G401 (cell line): ENCODE measurements at regions not wholly inside any gene's neighbourhood (a gene's known extent, or its start where the extent isn't known, plus 50 kb on each side); places are given as distances from the start of the nearest gene placed in this dataset.
A peak's percentile ranks its signal among the peaks of the same experiment; 100 is the strongest.

Source experiments
- DNase-seq: peaks from one replicate; pipeline ENCODE4 v3.0.0-alpha.2; 2015; ENCODE audit warnings: low spot score
- in situ Hi-C: cut with HindIII; loops from 2 replicates; pipeline ENCODE4 v1.10.0; 2016; ENCODE audit warnings: low sequenced_read_pairs, mixed read lengths

DNA sequence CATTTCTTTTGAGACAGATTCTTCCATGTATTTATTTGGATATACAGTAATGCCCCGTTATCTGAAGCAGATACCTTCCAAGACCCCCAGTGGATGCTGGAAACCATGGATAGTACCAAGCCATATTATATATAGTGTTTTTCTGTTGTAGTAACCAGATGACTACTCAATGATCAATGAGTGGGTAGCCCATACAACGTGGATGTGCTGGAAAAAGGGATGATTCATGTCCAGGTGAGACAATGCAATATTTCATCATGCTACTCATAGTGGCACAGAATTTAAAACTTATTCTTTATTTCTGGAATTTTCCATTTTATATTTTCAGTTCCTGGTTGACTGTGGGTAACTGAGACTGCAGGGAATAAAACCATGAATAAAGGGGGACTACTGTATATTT is 427.5 kb downstream of the METTL15 start:
- in situ Hi-C loops, result no loop called here
- DNase-seq, result no peak

DNA sequence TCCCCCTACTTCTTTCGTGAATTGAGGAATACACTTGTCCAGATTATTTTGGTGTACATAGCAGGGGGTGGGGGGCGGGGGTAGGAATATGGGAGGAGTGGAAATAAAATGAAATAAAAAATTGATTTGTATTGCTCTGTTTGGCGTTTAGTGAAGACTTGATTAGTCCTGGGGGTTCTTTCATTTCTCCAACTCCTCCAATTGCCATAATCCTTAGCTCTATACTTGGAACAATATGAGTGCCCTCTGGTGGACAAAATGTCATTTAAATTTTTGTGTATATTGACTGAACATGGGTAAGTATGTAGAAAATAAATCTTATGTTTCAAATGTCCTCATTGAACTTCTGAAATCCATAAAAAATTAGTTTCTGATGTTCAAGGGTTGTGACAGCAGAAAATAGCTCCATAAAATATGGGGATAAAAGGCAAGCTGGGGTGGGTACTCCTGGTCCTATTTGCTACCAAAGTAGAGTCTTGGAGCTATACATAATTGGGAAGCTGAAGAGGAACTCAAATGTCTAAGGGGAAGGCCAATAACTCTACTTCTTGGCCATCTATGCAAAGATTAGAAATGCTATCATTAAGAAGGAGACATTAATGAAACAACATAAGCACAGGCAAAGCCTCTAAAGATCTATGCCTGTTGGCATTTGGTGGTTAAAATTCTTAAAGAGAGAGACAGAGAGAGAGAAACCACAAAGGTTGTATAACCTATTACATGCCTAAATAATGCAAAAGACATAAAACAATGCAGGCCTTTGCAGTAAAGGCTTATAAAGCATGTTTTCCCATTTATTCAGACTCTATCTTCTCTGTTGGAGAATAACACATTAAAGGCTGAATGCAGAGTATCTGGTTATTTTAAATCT is 421.6 kb downstream of the METTL15 start:
- peak; percentile 85 for DNase-seq
- in situ Hi-C loops, result no loop called here

DNA sequence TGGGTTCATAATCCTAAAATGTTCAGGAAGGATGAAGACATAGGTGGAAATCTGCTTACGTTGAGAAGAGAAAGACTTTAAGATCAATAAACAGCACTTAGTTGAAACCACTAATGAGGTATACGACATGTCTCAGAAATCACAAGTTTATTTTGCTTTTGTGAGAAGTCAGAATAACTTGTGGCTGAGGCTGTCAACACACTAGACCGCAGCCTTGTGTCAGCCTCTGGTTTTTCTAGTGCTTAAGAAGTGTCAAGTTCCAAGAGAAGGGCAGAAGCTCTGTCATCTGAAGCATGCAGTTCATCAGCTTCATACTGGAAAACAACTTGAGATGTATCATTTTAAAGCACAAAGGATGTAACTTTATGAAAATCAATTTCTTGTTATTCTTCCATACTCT is 420.9 kb downstream of the METTL15 start:
- in situ Hi-C loops, result no loop called here
- DNase-seq, result peak; percentile 8

DNA sequence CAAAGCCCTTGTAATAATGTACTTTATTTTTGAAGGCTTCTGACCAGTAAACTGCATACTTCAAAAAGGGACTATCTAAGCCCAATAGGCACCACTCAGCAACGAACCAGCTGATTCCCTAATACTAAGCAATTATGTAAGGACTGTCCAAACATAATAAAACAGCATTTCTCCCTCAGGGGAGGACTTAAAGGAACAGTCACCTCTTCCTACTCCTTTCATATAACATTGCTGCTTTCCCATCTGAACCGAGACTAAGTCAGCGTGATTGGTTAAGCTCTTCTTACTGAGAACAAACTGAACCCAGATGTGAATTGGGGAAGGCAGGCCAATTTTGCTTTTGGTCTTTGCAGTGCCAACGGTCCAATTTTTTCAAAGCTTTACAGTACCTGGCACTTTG is 420.0 kb downstream of the METTL15 start:
- in situ Hi-C loops, result no loop called here
- DNase-seq, result no peak

DNA sequence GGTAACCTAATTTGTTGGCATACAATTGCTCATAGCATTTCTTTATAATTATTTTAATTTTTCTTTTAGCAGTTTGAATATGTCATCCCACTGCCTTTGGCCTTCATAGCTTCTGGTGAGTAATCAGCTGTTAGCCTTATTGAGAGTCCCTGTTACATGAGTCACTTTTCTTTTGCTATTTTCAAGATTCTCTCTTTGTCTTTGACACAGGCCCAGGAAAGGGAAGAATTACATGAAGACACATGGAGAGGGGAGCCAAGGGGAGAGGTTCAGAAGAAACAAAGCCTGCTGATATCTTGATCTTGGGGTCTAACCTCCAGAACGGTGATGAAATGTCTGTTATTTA is 418.2 kb downstream of the METTL15 start:
- no peak for DNase-seq
- in situ Hi-C loops, result no loop called here

DNA sequence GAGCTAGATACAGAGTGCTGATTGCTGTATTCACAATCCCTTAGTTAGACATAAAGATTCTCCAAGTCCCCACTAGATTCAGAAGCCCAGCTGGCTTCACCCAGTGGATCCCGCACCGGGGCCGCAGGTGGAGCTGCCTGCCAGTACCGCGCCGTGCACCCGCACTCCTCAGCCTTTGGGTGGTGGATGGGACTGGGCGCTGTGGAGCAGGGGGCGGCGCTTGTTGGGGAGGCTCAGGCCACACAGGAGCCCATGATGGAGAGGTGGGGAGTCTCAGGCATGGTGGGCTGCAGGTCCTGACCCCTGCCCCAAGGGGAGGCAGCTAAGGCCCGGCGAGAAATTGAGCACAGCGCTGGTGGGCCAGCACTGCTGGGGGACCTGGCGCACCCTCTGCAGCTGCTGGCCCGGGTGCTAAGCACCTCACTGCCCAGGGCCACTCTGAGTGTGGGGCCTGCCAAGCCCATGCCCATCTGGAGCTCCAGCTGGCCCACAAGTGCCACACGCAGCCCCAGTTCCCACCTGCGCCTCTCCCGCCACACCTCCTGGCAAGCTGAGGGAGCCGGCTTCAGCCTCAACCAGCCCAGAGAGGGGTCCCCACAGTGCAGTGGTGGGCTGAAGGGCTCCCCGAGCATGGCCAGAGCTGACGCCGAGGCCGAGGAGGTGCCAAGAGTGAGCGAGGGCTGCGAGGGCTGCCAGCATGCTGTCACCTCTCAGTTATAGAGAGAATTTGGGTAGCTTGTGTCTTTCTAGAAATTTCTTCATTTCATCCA is 417.6 kb downstream of the METTL15 start:
- in situ Hi-C loops, result no loop called here
- DNase-seq, result no peak

DNA sequence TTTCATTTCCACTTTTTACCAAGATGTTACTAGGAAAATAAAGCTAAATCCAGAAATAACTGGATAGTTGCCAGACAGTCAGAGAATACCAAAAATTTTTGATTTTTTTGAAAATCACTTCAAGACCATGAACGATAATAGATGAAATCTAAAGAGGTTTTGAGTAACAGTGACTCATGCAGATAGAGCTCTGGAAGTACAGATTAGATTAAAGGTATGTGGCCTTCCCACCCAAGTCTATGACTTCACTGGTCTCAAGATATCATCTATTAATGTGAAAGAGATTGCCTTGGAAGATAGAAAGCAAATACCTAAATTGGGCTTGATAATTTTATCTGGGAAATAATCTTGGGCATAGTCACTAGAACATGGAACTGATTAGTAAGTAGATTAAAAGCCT is 415.9 kb downstream of the METTL15 start:
- in situ Hi-C loops, result no loop called here
- no peak for DNase-seq

DNA sequence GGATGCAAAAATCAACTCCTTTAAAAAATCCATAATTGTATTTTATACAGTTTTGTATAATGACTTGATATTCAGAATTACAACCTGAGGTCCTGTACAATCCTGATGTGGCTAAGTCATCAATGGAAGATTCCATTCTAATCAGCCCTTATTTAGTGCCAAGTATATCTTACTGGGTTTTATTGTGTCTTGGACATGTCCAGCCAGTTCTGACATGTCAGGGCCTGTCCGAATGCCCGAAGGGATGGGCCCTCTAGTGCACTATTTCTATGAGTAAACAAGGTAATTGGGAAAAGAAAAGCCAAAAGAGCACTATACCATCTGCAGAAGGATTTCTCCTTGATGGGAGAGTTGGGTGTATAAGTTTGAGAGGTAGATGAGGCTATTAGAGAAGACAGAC is 412.9 kb downstream of the METTL15 start:
- in situ Hi-C loops, result no loop called here

DNA sequence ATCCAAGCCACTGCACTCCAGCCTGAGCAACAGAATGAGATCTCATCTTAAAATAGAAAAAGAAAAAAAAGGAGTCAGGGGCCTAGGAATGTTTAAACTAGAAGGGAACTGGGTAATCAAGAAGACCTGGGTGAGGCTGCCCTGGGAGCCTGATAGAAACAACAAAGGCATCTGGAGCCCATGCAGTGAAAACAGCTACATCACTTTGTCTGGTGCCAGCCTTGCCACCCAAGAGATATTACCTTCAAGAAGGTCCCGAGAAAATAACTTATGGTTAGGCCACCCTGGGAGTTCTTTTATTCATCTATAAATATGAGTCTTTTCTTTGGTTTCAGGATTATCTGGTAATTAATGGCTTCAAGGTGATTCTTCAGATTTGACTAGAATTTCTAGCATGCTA is 412.1 kb downstream of the METTL15 start:
- in situ Hi-C loops, result no loop called here
- DNase-seq, result no peak

More for the DNA sequence above, 412.9 kb downstream of the METTL15 start:
- no peak for DNase-seq

DNA sequence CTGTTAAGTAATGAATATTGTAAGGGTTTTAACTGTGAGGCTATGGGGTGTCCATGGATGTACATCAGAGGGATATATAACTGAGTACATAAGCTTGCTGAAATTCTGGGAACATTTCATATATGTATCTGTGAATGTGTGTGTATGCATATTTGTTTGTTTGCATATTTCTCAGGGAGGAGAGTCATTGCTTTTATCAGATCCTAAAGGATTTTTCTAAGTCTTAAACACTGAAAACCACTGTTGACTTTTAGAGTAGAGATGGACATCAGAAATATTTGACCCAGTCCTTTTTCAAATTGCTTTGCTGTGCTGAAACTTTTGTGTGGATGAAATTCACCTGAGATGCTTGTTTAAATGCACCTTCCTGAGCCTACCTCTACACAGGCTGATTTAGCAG is 410.6 kb downstream of the METTL15 start:
- DNase-seq, result no peak
- in situ Hi-C loops, result no loop called here

DNA sequence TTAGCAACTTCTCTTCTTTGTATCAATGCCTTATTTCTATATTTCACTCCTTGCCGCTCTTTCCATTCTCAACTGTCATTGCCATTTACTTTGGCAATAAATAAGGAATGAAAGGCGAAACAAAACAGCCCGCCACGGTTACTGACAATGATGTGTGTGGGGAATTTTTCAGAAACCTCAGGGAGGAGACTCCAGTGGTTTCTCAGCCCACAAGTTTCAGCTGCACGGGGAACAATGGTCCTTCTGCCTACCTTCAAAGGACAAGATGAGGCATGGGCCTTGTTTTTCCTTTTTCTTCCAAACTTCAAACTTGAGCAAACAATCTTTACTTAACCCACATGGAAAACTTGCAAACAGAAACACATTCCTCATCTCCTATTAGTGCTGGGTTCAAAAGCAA is 409.4 kb downstream of the METTL15 start:
- in situ Hi-C loops, result no loop called here
- DNase-seq, result no peak

DNA sequence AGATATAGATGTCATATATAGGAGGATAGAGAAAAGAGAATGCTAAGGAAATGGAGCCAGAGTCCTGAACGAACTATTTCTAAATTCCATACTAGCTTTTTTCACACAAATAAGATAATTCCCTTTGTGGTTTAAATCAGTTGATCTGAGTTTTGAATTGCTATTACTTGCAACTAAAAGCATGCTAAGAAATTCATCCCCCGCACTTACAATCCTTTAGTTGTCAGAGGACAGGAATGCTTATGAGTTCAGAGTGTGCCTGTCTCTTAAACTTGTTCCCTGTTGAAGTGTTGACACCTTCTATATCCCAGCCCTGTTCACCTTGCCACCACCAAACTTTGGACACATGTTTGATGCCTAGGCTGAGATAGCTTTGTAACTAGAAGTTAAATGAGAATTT is 406.2 kb downstream of the METTL15 start:
- DNase-seq, result no peak
- in situ Hi-C loops, result no loop called here

DNA sequence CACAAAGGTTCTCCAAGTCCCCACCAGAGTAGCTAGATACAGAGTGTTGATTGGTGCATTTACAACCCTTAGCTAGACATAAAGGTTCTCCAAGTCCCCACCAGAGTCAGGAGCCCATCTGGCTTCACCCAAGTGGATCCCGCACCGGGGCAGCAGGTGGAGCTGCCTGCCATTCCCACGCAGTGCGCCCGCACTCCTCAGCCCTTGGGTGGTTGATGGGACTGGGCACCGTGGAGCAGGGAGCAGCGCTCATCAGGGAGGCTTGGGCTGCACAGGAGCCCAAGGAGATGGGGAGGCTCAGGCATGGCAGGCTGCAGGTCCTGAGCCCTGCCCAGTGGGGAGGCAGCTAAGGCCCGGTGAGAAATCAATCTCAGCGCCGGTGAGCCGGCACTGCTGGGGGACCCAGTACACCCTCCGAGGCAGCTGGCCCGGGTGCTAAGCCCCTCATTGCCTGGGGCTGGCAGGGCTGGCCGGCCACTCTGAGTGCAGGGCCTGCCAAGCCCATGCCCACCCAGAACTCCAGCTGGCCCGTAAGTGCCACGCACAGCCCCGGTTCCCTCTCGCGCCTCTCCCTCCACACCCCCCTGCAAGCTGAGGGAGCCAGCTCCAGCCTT is 404.1 kb downstream of the METTL15 start:
- in situ Hi-C loops, result no loop called here
- no peak for DNase-seq

DNA sequence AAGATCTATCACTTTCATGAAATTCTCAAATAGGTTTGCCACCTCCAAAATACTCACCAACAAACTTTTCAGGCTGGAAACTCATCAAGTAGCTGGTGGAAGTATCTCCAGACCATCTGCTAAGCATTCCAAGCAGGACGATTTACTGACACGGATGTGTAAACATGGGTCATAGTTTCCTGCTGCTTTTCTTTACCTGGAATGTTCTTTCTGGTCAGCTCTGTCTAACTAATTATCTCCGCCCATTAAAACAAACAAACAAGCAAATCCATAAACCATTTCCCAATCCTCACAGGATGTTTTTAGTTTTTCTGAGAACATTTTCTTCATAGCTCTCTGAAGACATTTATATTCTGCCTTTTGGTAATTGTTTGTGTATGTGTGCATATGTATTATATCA is 397.0 kb downstream of the METTL15 start:
- no peak for DNase-seq
- in situ Hi-C loops, result no loop called here

DNA sequence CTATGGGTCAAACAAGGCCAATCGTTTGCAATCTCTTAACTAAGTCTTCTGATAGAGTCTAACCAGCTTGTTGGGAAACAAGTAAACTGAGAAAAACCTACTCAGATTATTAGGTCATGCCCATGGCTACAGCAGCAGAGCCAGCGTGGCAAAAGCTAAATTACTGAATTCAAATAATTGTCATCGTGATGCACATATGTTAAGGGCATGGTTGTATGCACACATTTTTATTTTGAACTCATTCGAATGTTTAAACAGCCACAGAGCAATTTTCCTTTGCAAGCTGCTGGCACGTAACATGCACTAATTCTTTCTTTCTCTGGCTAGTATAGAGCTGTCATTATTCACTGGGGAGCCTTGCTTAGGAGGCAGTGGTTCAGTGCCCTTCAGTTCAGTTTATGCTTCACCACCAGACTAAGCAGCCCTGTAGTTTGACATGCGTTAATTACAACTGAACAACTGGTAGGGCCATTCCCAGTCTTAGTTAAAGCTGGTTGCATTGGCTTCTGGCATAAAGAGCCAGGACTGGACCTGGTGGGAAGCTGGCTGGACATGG is 396.4 kb downstream of the METTL15 start:
- no peak for DNase-seq
- in situ Hi-C loops, result no loop called here

DNA sequence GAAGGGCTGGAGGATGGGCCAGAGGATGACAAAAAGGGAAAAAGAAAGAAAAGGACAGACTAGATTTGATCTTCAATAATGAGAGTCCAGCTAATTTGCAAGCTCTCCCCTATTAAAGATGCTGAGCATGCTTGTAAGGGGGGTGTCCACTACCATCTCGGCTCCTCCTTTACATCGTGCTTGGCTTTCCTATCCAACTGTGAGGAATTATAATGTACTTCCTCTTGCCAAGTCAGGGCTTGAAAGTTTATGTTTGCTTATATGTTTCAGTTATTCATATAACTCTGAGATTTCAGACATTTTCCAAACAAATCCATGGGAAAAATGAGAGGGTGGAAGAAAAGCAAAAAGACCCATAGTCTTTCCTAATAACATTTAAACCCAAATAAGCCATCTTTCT is 387.1 kb downstream of the METTL15 start:
- no peak for DNase-seq
- in situ Hi-C loops, result no loop called here

DNA sequence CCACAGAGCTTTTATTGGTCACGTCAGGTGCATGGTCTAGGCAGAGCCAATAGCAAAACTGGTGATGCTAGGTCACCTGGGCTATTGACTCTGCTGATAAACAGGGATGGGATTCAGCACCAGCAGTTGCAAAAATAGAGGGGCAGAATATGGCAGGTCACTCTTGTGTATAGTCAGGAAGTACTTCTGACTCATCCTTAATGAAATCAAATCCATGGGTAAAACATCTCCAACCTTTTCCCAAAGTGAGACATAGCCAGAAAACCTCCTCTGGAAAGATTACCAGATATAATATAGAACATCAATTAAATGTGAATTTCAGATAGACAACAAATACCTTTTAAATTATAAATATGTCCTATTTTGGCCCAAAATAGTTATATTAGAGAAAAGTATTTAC is 383.2 kb downstream of the METTL15 start:
- no peak for DNase-seq
- in situ Hi-C loops, result no loop called here

DNA sequence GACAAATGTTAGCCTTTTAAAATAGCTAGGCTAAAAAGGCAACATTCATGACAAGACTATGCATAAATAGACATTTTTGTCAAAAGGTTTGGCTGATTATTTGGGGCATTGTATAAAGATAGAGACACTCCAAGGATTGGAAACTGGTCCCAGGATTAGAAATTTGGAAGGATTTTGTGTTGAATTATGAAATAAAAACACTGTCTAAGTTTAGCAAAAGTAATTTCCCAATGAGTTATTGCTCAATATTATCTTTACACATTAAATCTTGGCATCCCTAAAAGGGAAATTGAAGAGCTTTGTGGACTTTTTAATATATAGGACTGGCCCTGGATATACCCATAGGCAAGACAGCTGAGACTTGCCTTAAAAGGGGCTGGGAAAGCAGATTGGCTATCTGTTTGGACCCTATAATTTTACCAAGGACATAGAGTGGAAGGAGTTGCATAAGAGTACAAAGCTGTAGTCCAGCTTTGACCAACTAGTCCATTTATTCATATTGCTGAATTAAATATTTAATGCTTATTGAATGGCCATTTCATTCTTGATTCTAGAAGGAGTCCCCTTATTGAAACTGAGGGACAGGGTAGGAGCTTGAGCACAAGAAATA is 382.7 kb downstream of the METTL15 start:
- no peak for DNase-seq
- in situ Hi-C loops, result no loop called here

DNA sequence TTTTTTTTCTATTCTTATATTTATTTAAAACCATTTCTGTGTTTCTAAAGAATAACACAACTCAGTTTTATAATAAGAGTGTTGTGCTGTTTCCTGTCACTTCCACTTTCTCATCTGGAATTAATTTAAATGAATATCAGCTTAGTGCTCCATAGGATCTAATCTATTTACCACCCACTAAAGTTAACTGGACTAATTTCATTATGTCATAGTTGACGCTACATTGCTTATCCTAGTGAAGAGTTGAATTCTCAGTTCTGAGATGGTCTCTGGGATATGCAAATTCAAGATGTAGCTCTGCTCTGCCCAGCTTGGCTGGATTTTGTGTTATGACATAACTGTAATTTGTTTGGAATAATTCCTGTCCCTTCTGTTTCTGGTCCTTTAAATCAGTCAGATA is 380.1 kb downstream of the METTL15 start:
- DNase-seq, result no peak
- in situ Hi-C loops, result no loop called here
